ENCODE measurements at regions not wholly inside any gene's neighbourhood (a gene's known extent, or its start where the extent isn't known, plus 50 kb on each side); places are given as distances from the start of the nearest gene placed in this dataset.

- intact Hi-C loops (cut with micrococcal nuclease): no loop called here
These were observed 291.9 kb upstream of the N4BP1 start for GRCh38 chr16:48901712-48902374.

- intact Hi-C loops (cut with micrococcal nuclease): no loop called here
These were observed 289.5 kb upstream of the N4BP1 start for GRCh38 chr16:48899500-48899899.

GRCh38 chr16:48897698-48898205 is 287.8 kb upstream of the N4BP1 start:
- intact Hi-C loops (cut with micrococcal nuclease): no loop called here

GRCh38 chr16:48895142-48895541 is 285.2 kb upstream of the N4BP1 start:
- intact Hi-C loops (cut with micrococcal nuclease): no loop called here

GRCh38 chr16:48892893-48893292 is 282.9 kb upstream of the N4BP1 start:
- intact Hi-C loops (cut with micrococcal nuclease): no loop called here

GRCh38 chr16:48887646-48888210 is 277.7 kb upstream of the N4BP1 start:
- intact Hi-C loops (cut with micrococcal nuclease): no loop called here

- intact Hi-C loops (cut with micrococcal nuclease): no loop called here
These were observed 275.5 kb upstream of the N4BP1 start for GRCh38 chr16:48885471-48885870.

GRCh38 chr16:48881272-48881671 is 271.3 kb upstream of the N4BP1 start:
- intact Hi-C loops (cut with micrococcal nuclease): no loop called here

GRCh38 chr16:48879223-48880122 is 269.5 kb upstream of the N4BP1 start:
- intact Hi-C loops (cut with micrococcal nuclease): no loop called here

- intact Hi-C loops (cut with micrococcal nuclease): no loop called here
These were observed 268.0 kb upstream of the N4BP1 start for GRCh38 chr16:48877946-48878345.

GRCh38 chr16:48870141-48870540 is 260.2 kb upstream of the N4BP1 start:
- intact Hi-C loops (cut with micrococcal nuclease): no loop called here

GRCh38 chr16:48865520-48865919 is 255.5 kb upstream of the N4BP1 start:
- intact Hi-C loops (cut with micrococcal nuclease): no loop called here

- intact Hi-C loops (cut with micrococcal nuclease): no loop called here
These were observed 254.1 kb upstream of the N4BP1 start for GRCh38 chr16:48864055-48864454.

GRCh38 chr16:48862087-48862532 is 252.1 kb upstream of the N4BP1 start:
- intact Hi-C loops (cut with micrococcal nuclease): no loop called here

- intact Hi-C loops (cut with micrococcal nuclease): no loop called here
These were observed 250.4 kb upstream of the N4BP1 start for GRCh38 chr16:48860341-48860740.

GRCh38 chr16:48852951-48853350 is 243.0 kb upstream of the N4BP1 start:
- intact Hi-C loops (cut with micrococcal nuclease): no loop called here

- intact Hi-C loops (cut with micrococcal nuclease): no loop called here
These were observed 242.5 kb upstream of the N4BP1 start for GRCh38 chr16:48852458-48852857.

- intact Hi-C loops (cut with micrococcal nuclease): no loop called here
These were observed 240.3 kb upstream of the N4BP1 start for GRCh38 chr16:48850097-48850770.

GRCh38 chr16:48846277-48846676 is 236.3 kb upstream of the N4BP1 start:
- intact Hi-C loops (cut with micrococcal nuclease): no loop called here

- intact Hi-C loops (cut with micrococcal nuclease): no loop called here
These were observed 235.3 kb upstream of the N4BP1 start for GRCh38 chr16:48845261-48845660.

- intact Hi-C loops (cut with micrococcal nuclease): no loop called here
These were observed 228.4 kb upstream of the N4BP1 start for GRCh38 chr16:48838349-48838748.

- intact Hi-C loops (cut with micrococcal nuclease): no loop called here
These were observed 226.7 kb upstream of the N4BP1 start for GRCh38 chr16:48836636-48837035.
